GM12878 (cell line): ENCODE measurements at regions not wholly inside any gene's neighbourhood (a gene's known extent, or its start where the extent isn't known, plus 50 kb on each side); places are given as distances from the start of the nearest gene placed in this dataset.

ENCODE experiments used
- ATAC-seq: fragments of 200-7000 bp; cut with Tn5 transposase; 3 replicates; pipeline ENCODE4 v1.9.1; 2020; ENCODE audit warnings: mild to moderate bottlenecking, moderate library complexity
- BruUV-seq: library from RNA; stranded (reverse); fragments of 400-500 nt; replicated peaks from 2 replicates; lab custom pipeline; 2021; lab: Mats Ljungman, UMichigan
- CTCF ChIA-PET: fragments of 300-600 bp; sonication (Branson Sonifier 250); formaldehyde crosslinking; extraction: SDS; loops from one replicate; lab custom pipeline; 2021; ENCODE audit warnings: inconsistent platforms; lab: Yijun Ruan, JAX
- POLR2A ChIA-PET: fragments of 350-600 bp; formaldehyde crosslinking; extraction: SDS; loops from one replicate; lab custom pipeline; 2021; ENCODE audit warnings: inconsistent platforms; lab: Charles Lee
- RAD21 ChIA-PET: fragments of 300-600 bp; sonication (Branson Sonifier 250); formaldehyde crosslinking; loops from one replicate; lab custom pipeline; 2023; ENCODE audit warnings: antibody characterized with exemption; ENCODE audit not compliant: unreplicated experiment; lab: Charles Lee
- SMC1A ChIA-PET: fragments of 300-600 bp; sonication (Branson Sonifier 250); formaldehyde crosslinking; loops from one replicate; lab custom pipeline; 2023; ENCODE audit not compliant: unreplicated experiment, uncharacterized antibody; lab: Charles Lee
- DNase-seq: peaks from one replicate; pipeline ENCODE4 v3.0.0-alpha.2; 2011; ENCODE audit warnings: low read depth, low spot score
- FAIRE-seq: peaks from 3 replicates; lab custom pipeline; 2011; peaks lifted over from hg19 to GRCh38; lab: Jason Lieb, UNC
- H2AFZ ChIP-seq: 2 replicates; pipeline ENCODE4 v1.6.0; 2011; ENCODE audit warnings: low read depth, low read length, control low read depth; ENCODE audit not compliant: control insufficient read depth
- H3K27ac ChIP-seq: 2 replicates; pipeline ENCODE4 v1.5.1; 2011; ENCODE audit warnings: control low read depth; ENCODE audit not compliant: control insufficient read depth, insufficient read depth
- H3K27me3 ChIP-seq, 2 experiments: replicated peaks in 1 of 2; 2 replicates each; pipeline versions ENCODE4 v1.6.0 to v1.6.1; 2011; ENCODE audit warnings: low read length in 1 of 2; ENCODE audit not compliant: control insufficient read depth in 2 of 2, insufficient read depth in 2 of 2
- H3K36me3 ChIP-seq, 2 experiments: 2 replicates each; pipeline ENCODE4 v1.5.1; 2011; ENCODE audit warnings: low read length in 1 of 2; ENCODE audit not compliant: control insufficient read depth in 2 of 2, insufficient read depth in 2 of 2
- H3K4me1 ChIP-seq: 2 replicates; pipeline ENCODE4 v1.6.1; 2011; ENCODE audit warnings: mild to moderate bottlenecking, low read length, moderate library complexity, mixed read lengths; ENCODE audit not compliant: control insufficient read depth, insufficient read depth
- H3K4me2 ChIP-seq: 2 replicates; pipeline ENCODE4 v1.6.0; 2011; ENCODE audit warnings: control low read depth; ENCODE audit not compliant: control insufficient read depth, insufficient read depth
- H3K4me3 ChIP-seq: fragments of 200-600 bp; sonication (generic); 2 replicates; pipeline ENCODE4 v1.5.1; 2016
- H3K79me2 ChIP-seq: 2 replicates; pipeline ENCODE4 v1.6.0; 2011; ENCODE audit warnings: low read length; ENCODE audit not compliant: control insufficient read depth, insufficient read depth
- H3K9ac ChIP-seq: 2 replicates; pipeline ENCODE4 v1.8.0; 2011; ENCODE audit warnings: low read length, control low read depth, mixed read lengths; ENCODE audit not compliant: control insufficient read depth, insufficient read depth
- H3K9me3 ChIP-seq: replicated peaks from 3 replicates; pipeline ENCODE4 v1.5.1; 2011; ENCODE audit warnings: mild to moderate bottlenecking, low read length; ENCODE audit not compliant: control insufficient read depth, insufficient read depth
- H4K20me1 ChIP-seq: 2 replicates; pipeline ENCODE4 v1.6.0; 2011; ENCODE audit not compliant: control insufficient read depth, insufficient read depth
- ATF7 ChIP-seq: fragments of 450-650 bp; IDR thresholded peaks from 2 replicates; pipeline ENCODE4 v1.6.1; 2016; ENCODE audit warnings: low read depth, mild to moderate bottlenecking
- BHLHE40 ChIP-seq, 2 experiments: fragments of 450-650 bp in 1 of 2; IDR thresholded peaks; 2 replicates each; pipeline ENCODE4 v1.6.1; 2011 to 2017; ENCODE audit warnings: low read depth in 2 of 2, borderline replicate concordance in 1 of 2, improper control_type of control experiment in 1 of 2, low read length in 1 of 2, mild to moderate bottlenecking in 1 of 2
- CHD1 ChIP-seq: IDR thresholded peaks from 2 replicates; pipeline ENCODE4 v1.6.1; 2012; ENCODE audit warnings: low read depth, low read length, improper control_type of control experiment
- CHD2 ChIP-seq: IDR thresholded peaks from 2 replicates; pipeline ENCODE4 v1.6.1; 2011; ENCODE audit warnings: low read depth, low read length, improper control_type of control experiment, borderline replicate concordance
- CREM ChIP-seq: IDR thresholded peaks from 2 replicates; pipeline ENCODE4 v1.6.1; 2014; ENCODE audit warnings: antibody characterized with exemption, low read depth
- EED ChIP-seq: sonication (generic); IDR thresholded peaks from 2 replicates; pipeline ENCODE4 v1.6.1; 2016; ENCODE audit warnings: antibody characterized with exemption, low read depth
- ETV6 ChIP-seq, 2 experiments: fragments of 450-650 bp in 1 of 2; IDR thresholded peaks in 1 of 2; conservative IDR thresholded peaks in 1 of 2; 2 replicates each; pipeline ENCODE4 v1.6.1; 2014; ENCODE audit warnings: antibody characterized with exemption in 1 of 2, borderline replicate concordance in 1 of 2, low read depth in 1 of 2, mild to moderate bottlenecking in 1 of 2, moderate library complexity in 1 of 2
- KAT2A ChIP-seq: conservative IDR thresholded peaks from 2 replicates; pipeline ENCODE4 v1.6.1; 2011; ENCODE audit warnings: low read depth, low read length; ENCODE audit not compliant: control insufficient read depth
- SMARCA5 ChIP-seq: fragments of 450-650 bp; IDR thresholded peaks from 2 replicates; pipeline ENCODE4 v1.6.1; 2017; ENCODE audit warnings: mild to moderate bottlenecking
- STAT3 ChIP-seq: IDR thresholded peaks from 2 replicates; pipeline ENCODE4 v1.6.1; 2011; ENCODE audit warnings: low read depth, low read length, improper control_type of control experiment
- ZBED1 ChIP-seq: IDR thresholded peaks from 2 replicates; pipeline ENCODE4 v1.6.1; 2016; ENCODE audit warnings: borderline replicate concordance
- WGBS: methylation state at CpG from one replicate; pipeline ENCODE4 v1.1.6; 2016; ENCODE audit warnings: low lambda C conversion rate; ENCODE audit not compliant: insufficient replicate concordance, insufficient coverage; ENCODE audit errors: missing lambda C conversion rate; 5-methylcytosine and 5-hydroxymethylcytosine counted together
- in situ Hi-C: fragments of 300-500 bp; cut with MboI; formaldehyde crosslinking; loops from 9 replicates; pipeline ENCODE4 v1.14.3; 2018; ENCODE audit warnings: mixed read lengths
- intact Hi-C: fragments of 100-400 bp; cut with micrococcal nuclease; formaldehyde crosslinking; loops from one replicate; pipeline ENCODE4 v1.14.2; 2022; ENCODE audit not compliant: unreplicated experiment
- TF ChIP-seq, protein P1 (sequence below): IDR thresholded peaks from 2 replicates; pipeline ENCODE4 v1.6.1; 2011; ENCODE audit warnings: low read depth, mild to moderate bottlenecking, low read length, moderate library complexity, borderline replicate concordance; ENCODE audit errors: extremely low read depth
- TF ChIP-seq, protein P2 (sequence below): fragments of 150-350 bp; IDR thresholded peaks from 2 replicates; pipeline ENCODE4 v1.6.1; 2014; ENCODE audit warnings: mild to moderate bottlenecking, low read depth, low read length
- TF ChIP-seq, protein P3 (sequence below): IDR thresholded peaks from 2 replicates; pipeline ENCODE4 v1.6.1; 2011; ENCODE audit warnings: borderline replicate concordance, low read depth, mild to moderate bottlenecking, moderate library complexity, mixed read lengths, low read length; ENCODE audit not compliant: insufficient read depth; ENCODE audit errors: extremely low read length
- TF ChIP-seq, protein P4 (sequence below), 3 experiments: IDR thresholded peaks in 2 of 3; conservative IDR thresholded peaks in 1 of 3; 2 replicates each; pipeline ENCODE4 v1.5.1; 2011; ENCODE audit warnings: low read depth in 3 of 3, low read length in 3 of 3, mild to moderate bottlenecking in 3 of 3, control low read depth in 2 of 3, moderate library complexity in 2 of 3, inconsistent platforms in 1 of 3, mixed read lengths in 1 of 3; ENCODE audit not compliant: control insufficient read depth in 2 of 3, insufficient read depth in 1 of 3; ENCODE audit errors: extremely low read depth in 1 of 3
- TF ChIP-seq, protein P5 (sequence below): IDR thresholded peaks from 2 replicates; pipeline ENCODE4 v1.6.1; 2012; ENCODE audit warnings: low read depth, low read length, improper control_type of control experiment

DNA sequence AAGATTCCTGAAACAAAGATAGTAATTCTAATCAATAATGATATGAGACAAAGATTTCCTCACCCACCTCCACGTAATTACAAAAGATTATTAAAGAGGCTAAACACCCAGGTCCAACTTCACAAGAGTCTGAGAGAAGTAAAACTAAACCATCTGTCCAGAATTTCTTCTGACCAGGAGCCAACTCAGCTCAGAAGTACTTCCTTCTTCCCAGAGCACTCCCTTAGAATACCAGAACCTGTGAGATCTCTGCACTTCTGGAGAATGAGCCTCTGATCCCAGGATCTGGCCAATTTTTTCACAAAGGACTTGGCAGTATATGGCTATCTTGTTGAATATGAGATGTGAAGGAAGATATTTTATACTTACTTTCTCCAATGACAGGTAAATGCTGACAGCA lies 120.6 kb upstream of the PALMD start (continued):
- TF ChIP-seq ETV6 (conservative IDR thresholded peaks at IDR 0.05 in 1 of 2, IDR thresholded peaks at IDR 0.05 in 1 of 2; ENCODE audit: borderline replicate concordance in 1 of 2, low read depth in 1 of 2) (no peak), STAT3 (no peak), EED (no peak), CREM (no peak), SMARCA5 (no peak), ATF7 (no peak)
- TF ChIP-seq, protein P1, sequence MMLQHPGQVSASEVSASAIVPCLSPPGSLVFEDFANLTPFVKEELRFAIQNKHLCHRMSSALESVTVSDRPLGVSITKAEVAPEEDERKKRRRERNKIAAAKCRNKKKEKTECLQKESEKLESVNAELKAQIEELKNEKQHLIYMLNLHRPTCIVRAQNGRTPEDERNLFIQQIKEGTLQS = no peak
- TF ChIP-seq, protein P2, sequence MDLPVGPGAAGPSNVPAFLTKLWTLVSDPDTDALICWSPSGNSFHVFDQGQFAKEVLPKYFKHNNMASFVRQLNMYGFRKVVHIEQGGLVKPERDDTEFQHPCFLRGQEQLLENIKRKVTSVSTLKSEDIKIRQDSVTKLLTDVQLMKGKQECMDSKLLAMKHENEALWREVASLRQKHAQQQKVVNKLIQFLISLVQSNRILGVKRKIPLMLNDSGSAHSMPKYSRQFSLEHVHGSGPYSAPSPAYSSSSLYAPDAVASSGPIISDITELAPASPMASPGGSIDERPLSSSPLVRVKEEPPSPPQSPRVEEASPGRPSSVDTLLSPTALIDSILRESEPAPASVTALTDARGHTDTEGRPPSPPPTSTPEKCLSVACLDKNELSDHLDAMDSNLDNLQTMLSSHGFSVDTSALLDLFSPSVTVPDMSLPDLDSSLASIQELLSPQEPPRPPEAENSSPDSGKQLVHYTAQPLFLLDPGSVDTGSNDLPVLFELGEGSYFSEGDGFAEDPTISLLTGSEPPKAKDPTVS = no peak

DNA sequence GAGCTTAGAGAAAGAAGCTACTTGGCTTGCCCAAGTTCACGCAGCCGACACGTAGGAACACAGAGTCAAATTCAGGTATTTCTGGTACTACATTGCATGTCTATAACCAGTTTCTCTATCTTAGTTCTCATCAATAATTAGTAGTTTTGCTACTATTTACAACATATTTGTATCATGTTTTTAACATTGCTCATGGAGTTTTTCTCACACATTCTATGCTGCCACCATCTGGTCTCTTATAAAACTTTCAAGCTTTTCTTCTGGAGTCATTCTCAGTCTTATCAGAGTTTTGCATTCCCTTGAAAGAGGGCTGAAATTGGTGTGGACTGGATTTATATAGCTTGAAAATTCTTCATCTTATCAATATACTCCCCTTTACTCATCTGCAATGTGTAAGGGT lies 118.8 kb upstream of the PALMD start:
- POLR2A ChIA-PET = no interaction called here
- in situ Hi-C loops (no loop called here), intact Hi-C loops (no loop called here)
- H4K20me1 ChIP-seq = no peaks in the 10 kb centered on the region
- SMC1A ChIA-PET = interaction anchor here (0.9 to 1.4 kb wide), 3 partner anchors 46 to 182 kb away, joined by 3 to 4 read pairs (median 3); no protein-coding TSS in a partner anchor
- no peak overlapping the region for H3K4me2 ChIP-seq
- no peaks in the 10 kb centered on the region for H3K27me3 ChIP-seq
- no TSS peak for BruUV-seq
- H3K4me3 ChIP-seq = no peak overlapping the region
- CTCF ChIA-PET = interaction anchor here (0.7 to 1.7 kb wide), 6 partner anchors 21 to 778 kb away, joined by 3 to 6 read pairs (median 4); no protein-coding TSS in a partner anchor
- no peaks in the 10 kb centered on the region for H3K36me3 ChIP-seq
- TF ChIP-seq, protein P3, sequence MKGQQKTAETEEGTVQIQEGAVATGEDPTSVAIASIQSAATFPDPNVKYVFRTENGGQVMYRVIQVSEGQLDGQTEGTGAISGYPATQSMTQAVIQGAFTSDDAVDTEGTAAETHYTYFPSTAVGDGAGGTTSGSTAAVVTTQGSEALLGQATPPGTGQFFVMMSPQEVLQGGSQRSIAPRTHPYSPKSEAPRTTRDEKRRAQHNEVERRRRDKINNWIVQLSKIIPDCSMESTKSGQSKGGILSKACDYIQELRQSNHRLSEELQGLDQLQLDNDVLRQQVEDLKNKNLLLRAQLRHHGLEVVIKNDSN = no peak
- TF ChIP-seq CHD1 (no peak), ZBED1 (no peak), KAT2A (no peak), BHLHE40 (IDR thresholded peaks at IDR 0.05; ENCODE audit: borderline replicate concordance in 1 of 2, low read depth in 2 of 2, low read length in 1 of 2) (no peak), CHD2 (no peak)
- TF ChIP-seq, protein P4, sequence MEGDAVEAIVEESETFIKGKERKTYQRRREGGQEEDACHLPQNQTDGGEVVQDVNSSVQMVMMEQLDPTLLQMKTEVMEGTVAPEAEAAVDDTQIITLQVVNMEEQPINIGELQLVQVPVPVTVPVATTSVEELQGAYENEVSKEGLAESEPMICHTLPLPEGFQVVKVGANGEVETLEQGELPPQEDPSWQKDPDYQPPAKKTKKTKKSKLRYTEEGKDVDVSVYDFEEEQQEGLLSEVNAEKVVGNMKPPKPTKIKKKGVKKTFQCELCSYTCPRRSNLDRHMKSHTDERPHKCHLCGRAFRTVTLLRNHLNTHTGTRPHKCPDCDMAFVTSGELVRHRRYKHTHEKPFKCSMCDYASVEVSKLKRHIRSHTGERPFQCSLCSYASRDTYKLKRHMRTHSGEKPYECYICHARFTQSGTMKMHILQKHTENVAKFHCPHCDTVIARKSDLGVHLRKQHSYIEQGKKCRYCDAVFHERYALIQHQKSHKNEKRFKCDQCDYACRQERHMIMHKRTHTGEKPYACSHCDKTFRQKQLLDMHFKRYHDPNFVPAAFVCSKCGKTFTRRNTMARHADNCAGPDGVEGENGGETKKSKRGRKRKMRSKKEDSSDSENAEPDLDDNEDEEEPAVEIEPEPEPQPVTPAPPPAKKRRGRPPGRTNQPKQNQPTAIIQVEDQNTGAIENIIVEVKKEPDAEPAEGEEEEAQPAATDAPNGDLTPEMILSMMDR (IDR thresholded peaks at IDR 0.05 in 2 of 3, conservative IDR thresholded peaks at IDR 0.05 in 1 of 3; ENCODE audit: control insufficient read depth in 2 of 3, extremely low read depth in 1 of 3, insufficient read depth in 1 of 3, low read depth in 3 of 3, low read length in 3 of 3) = peak in 1 of 3 experiments; percentile 22; a peak in 1 of 6 replicates
- TF ChIP-seq, protein P5, sequence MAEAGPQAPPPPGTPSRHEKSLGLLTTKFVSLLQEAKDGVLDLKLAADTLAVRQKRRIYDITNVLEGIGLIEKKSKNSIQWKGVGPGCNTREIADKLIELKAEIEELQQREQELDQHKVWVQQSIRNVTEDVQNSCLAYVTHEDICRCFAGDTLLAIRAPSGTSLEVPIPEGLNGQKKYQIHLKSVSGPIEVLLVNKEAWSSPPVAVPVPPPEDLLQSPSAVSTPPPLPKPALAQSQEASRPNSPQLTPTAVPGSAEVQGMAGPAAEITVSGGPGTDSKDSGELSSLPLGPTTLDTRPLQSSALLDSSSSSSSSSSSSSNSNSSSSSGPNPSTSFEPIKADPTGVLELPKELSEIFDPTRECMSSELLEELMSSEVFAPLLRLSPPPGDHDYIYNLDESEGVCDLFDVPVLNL = no peak
- no peaks in the 10 kb centered on the region for H3K9me3 ChIP-seq
- no peak overlapping the region for H3K9ac ChIP-seq
- DNase-seq = no peak
- no peak overlapping the region for H3K27ac ChIP-seq
- no peaks in the 10 kb centered on the region for H3K4me1 ChIP-seq
- WGBS = 39% methylated on average over 3 of the region's 3 CpGs
- H3K79me2 ChIP-seq = no peaks in the 10 kb centered on the region
- RAD21 ChIA-PET = interaction anchor here (0.6 to 1.7 kb wide), 3 partner anchors 178 to 778 kb away, joined by 3 to 5 read pairs (median 4); no protein-coding TSS in a partner anchor
- no peak for FAIRE-seq
- no peak overlapping the region for H2AFZ ChIP-seq
- ATAC-seq = no peak
